ENCODE measurements at regions not wholly inside any gene's neighbourhood (a gene's known extent, or its start where the extent isn't known, plus 50 kb on each side); places are given as distances from the start of the nearest gene placed in this dataset.

DNA sequence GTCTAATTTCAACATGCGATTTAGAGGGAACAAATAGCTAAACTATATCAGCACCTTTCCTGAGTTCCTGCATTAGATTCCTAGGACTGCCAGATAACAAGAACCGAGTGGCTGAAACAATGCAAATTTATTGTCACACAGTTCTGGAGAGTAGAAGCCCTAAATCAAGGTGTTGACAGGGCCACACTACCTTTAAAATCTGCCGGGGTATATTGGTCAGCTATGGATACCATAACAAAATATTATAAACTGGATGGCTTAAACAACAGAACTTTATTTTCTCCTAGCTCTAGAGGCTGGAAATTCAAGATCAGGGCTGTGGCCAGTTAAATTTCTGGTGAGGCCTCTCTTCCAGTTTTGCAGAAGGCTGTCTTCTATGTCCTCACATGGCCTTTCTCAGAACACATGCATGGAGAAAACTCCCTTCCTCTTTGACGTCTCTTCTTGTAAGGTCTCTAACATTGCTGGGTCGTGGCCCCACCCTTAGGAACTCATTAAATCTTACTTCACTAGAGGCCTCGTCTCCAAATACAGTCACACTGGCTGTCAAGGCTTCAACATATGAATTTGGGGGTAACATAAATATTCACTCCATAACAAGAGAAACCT is 144.3 kb downstream of the FCRL5 start:
- TF ChIP-seq, protein P1, sequence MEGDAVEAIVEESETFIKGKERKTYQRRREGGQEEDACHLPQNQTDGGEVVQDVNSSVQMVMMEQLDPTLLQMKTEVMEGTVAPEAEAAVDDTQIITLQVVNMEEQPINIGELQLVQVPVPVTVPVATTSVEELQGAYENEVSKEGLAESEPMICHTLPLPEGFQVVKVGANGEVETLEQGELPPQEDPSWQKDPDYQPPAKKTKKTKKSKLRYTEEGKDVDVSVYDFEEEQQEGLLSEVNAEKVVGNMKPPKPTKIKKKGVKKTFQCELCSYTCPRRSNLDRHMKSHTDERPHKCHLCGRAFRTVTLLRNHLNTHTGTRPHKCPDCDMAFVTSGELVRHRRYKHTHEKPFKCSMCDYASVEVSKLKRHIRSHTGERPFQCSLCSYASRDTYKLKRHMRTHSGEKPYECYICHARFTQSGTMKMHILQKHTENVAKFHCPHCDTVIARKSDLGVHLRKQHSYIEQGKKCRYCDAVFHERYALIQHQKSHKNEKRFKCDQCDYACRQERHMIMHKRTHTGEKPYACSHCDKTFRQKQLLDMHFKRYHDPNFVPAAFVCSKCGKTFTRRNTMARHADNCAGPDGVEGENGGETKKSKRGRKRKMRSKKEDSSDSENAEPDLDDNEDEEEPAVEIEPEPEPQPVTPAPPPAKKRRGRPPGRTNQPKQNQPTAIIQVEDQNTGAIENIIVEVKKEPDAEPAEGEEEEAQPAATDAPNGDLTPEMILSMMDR (IDR thresholded peaks at IDR 0.05) = no peak
- TF ChIP-seq JUN (CRISPR knock-in tag; IDR thresholded peaks at IDR 0.05) (no peak), ZNF263 (CRISPR knock-in tag; IDR thresholded peaks at IDR 0.05; ENCODE audit: low read depth) (no peak)

Measured in WTC11 (cell line).